ENCODE measurements at regions not wholly inside any gene's neighbourhood (a gene's known extent, or its start where the extent isn't known, plus 50 kb on each side); places are given as distances from the start of the nearest gene placed in this dataset.

DNA sequence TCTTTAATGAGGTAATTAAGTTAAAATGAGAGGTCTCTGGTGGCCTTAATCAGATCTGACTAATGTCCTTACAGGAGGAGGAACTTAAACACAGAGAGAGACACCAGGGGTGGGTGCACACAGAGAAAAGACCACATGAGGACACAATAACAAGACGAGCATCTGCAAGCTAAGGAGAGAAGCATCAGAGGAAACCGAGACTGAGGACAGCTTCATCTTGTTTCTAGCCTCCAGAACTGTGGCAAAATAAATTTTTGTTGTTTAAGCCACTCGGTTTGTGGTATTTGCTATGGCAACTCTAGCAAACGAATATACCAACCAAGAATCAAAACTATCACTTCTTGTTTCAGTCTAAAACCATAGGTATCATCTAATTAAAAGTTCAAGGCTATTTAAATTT, 400.1 kb downstream of the PID1 start:
- Mint-ChIP-seq H3K27ac (ENCODE audit: unreplicated experiment) (no peak overlapping the region), H3K36me3 (ENCODE audit: unreplicated experiment) (peaks cover 5% of the 10 kb centered on the region)

GRCh38 chr2:228869636-228870264, 401.3 kb downstream of the PID1 start:
- Mint-ChIP-seq H3K4me3 (ENCODE audit: unreplicated experiment) (no peak overlapping the region), H3K27ac (ENCODE audit: unreplicated experiment) (no peak overlapping the region), H3K27me3 (ENCODE audit: unreplicated experiment) (peaks cover 2% of the 10 kb centered on the region), H3K4me1 (ENCODE audit: low read depth, unreplicated experiment) (no peaks in the 10 kb centered on the region), H3K36me3 (ENCODE audit: unreplicated experiment) (peaks cover 5% of the 10 kb centered on the region), H3K9me3 (ENCODE audit: unreplicated experiment) (no peaks in the 10 kb centered on the region)
- TF ChIP-seq, protein P1, sequence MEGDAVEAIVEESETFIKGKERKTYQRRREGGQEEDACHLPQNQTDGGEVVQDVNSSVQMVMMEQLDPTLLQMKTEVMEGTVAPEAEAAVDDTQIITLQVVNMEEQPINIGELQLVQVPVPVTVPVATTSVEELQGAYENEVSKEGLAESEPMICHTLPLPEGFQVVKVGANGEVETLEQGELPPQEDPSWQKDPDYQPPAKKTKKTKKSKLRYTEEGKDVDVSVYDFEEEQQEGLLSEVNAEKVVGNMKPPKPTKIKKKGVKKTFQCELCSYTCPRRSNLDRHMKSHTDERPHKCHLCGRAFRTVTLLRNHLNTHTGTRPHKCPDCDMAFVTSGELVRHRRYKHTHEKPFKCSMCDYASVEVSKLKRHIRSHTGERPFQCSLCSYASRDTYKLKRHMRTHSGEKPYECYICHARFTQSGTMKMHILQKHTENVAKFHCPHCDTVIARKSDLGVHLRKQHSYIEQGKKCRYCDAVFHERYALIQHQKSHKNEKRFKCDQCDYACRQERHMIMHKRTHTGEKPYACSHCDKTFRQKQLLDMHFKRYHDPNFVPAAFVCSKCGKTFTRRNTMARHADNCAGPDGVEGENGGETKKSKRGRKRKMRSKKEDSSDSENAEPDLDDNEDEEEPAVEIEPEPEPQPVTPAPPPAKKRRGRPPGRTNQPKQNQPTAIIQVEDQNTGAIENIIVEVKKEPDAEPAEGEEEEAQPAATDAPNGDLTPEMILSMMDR (IDR thresholded peaks at IDR 0.05; ENCODE audit: partially characterized antibody, unreplicated experiment) = no peak
- no peak for DNase-seq

More for the DNA sequence above, 400.1 kb downstream of the PID1 start:
- DNase-seq = no peak
- Mint-ChIP-seq H3K9me3 (ENCODE audit: unreplicated experiment) (no peaks in the 10 kb centered on the region), H3K4me1 (ENCODE audit: low read depth, unreplicated experiment) (no peaks in the 10 kb centered on the region), H3K27me3 (ENCODE audit: unreplicated experiment) (peaks cover 2% of the 10 kb centered on the region), H3K4me3 (ENCODE audit: unreplicated experiment) (no peak overlapping the region)
- TF ChIP-seq, protein P1 (IDR thresholded peaks at IDR 0.05; ENCODE audit: partially characterized antibody, unreplicated experiment) = no peak

GRCh38 chr2:228867406-228867805, 403.7 kb downstream of the PID1 start:
- no peaks in the 10 kb centered on the region for H3K9me3 Mint-ChIP-seq (ENCODE audit: unreplicated experiment)
- no peak overlapping the region for H3K27ac Mint-ChIP-seq (ENCODE audit: unreplicated experiment)
- H3K36me3 Mint-ChIP-seq (ENCODE audit: unreplicated experiment) = peaks cover 5% of the 10 kb centered on the region
- DNase-seq = no peak
- H3K27me3 Mint-ChIP-seq (ENCODE audit: unreplicated experiment) = no peaks in the 10 kb centered on the region
- TF ChIP-seq, protein P1 (IDR thresholded peaks at IDR 0.05; ENCODE audit: partially characterized antibody, unreplicated experiment) = no peak
- no peaks in the 10 kb centered on the region for H3K4me1 Mint-ChIP-seq (ENCODE audit: low read depth, unreplicated experiment)
- no peak overlapping the region for H3K4me3 Mint-ChIP-seq (ENCODE audit: unreplicated experiment)

- H3K36me3 Mint-ChIP-seq (ENCODE audit: unreplicated experiment) = peaks cover 5% of the 10 kb centered on the region
- no peak overlapping the region for H3K4me3 Mint-ChIP-seq (ENCODE audit: unreplicated experiment)
- no peaks in the 10 kb centered on the region for H3K4me1 Mint-ChIP-seq (ENCODE audit: low read depth, unreplicated experiment)
- DNase-seq = no peak
- TF ChIP-seq, protein P1 (IDR thresholded peaks at IDR 0.05; ENCODE audit: partially characterized antibody, unreplicated experiment) = no peak
- H3K27ac Mint-ChIP-seq (ENCODE audit: unreplicated experiment) = no peak overlapping the region
- no peaks in the 10 kb centered on the region for H3K9me3 Mint-ChIP-seq (ENCODE audit: unreplicated experiment)
- H3K27me3 Mint-ChIP-seq (ENCODE audit: unreplicated experiment) = no peaks in the 10 kb centered on the region
These were observed 404.3 kb downstream of the PID1 start for GRCh38 chr2:228866781-228867180.

DNA sequence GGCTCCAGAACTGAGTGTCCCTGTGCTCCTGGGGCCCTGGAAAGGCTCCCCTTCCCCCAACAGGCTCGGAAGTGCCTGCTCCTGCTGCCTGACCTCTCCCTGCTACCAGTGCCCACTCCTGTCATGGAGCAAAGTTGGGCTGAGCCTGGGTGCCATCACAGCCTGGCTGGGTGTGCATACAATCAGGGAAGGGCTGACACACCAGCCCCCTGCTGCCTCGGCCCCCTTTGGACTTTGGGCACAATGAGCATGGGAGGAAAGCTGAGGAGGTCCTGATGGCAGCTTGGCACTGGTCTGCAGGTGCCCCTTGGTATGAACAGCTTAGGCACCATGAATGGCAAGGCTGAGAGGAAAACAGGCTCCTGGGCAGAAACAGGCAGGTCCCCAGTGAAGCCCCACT, 405.0 kb downstream of the PID1 start:
- Mint-ChIP-seq H3K9me3 (ENCODE audit: unreplicated experiment) (no peaks in the 10 kb centered on the region), H3K27me3 (ENCODE audit: unreplicated experiment) (no peaks in the 10 kb centered on the region), H3K4me3 (ENCODE audit: unreplicated experiment) (no peak overlapping the region), H3K4me1 (ENCODE audit: low read depth, unreplicated experiment) (no peaks in the 10 kb centered on the region), H3K36me3 (ENCODE audit: unreplicated experiment) (peaks cover 5% of the 10 kb centered on the region), H3K27ac (ENCODE audit: unreplicated experiment) (no peak overlapping the region)
- no peak for DNase-seq
- TF ChIP-seq, protein P1 (IDR thresholded peaks at IDR 0.05; ENCODE audit: partially characterized antibody, unreplicated experiment) = no peak
